ENCODE measurements at regions not wholly inside any gene's neighbourhood (a gene's known extent, or its start where the extent isn't known, plus 50 kb on each side); places are given as distances from the start of the nearest gene placed in this dataset.

GRCh38 chr15:47338771-47339170, 378.5 kb upstream of the SEMA6D start:
- CTCF ChIA-PET, result no interaction called here
- DNase-seq (ENCODE audit: low read depth in 1 of 2, low spot score in 1 of 2), result no peak
- Histone ChIP-seq H3K4me3 (no peak overlapping the region), H3K4me2 (no peak overlapping the region), H3K9me3 (no peaks in the 10 kb centered on the region), H3K4me1 (no peaks in the 10 kb centered on the region), H3K27ac (no peak overlapping the region)
- 0% methylated on average over 3 of the region's 3 CpGs for WGBS (ENCODE audit: missing lambda C conversion rate)
- no peak for ATAC-seq
- POLR2A ChIA-PET, result no interaction called here
- TF ChIP-seq CHD2 (IDR thresholded peaks at IDR 0.05; ENCODE audit: low read length, partially characterized antibody), result no peak
- no peak for TF ChIP-seq RCOR1 (IDR thresholded peaks at IDR 0.05; ENCODE audit: low read depth, low read length)
- no peak for TF ChIP-seq TFCP2L1 (CRISPR knock-in tag; IDR thresholded peaks at IDR 0.05)
- TF ChIP-seq JUNB (IDR thresholded peaks at IDR 0.05), result no peak
- TF ChIP-seq POLR2A (IDR thresholded peaks at IDR 0.05; ENCODE audit: low read length), result no peak
- TF ChIP-seq RFX5 (IDR thresholded peaks at IDR 0.05), result no peak
- no peak for TF ChIP-seq SMC3 (IDR thresholded peaks at IDR 0.05)
- no peak for TF ChIP-seq SREBF2 (IDR thresholded peaks at IDR 0.05)
- no peak for TF ChIP-seq ELK1 (IDR thresholded peaks at IDR 0.05; ENCODE audit: low read depth, low read length)
- TF ChIP-seq ZNF302 (CRISPR knock-in tag; IDR thresholded peaks at IDR 0.05), result no peak
- TF ChIP-seq CTCF (IDR thresholded peaks at IDR 0.05), result no peak
- no peak for FAIRE-seq

GRCh38 chr15:47339800-47340570, 377.3 kb upstream of the SEMA6D start:
- Histone ChIP-seq H3K27ac (no peak overlapping the region), H3K4me2 (no peak overlapping the region), H3K4me3 (no peak overlapping the region), H3K4me1 (no peaks in the 10 kb centered on the region), H3K9me3 (no peaks in the 10 kb centered on the region)
- ChIA-PET POLR2A (no interaction called here), CTCF (no interaction called here)
- DNase-seq (ENCODE audit: low read depth in 1 of 2, low spot score in 1 of 2) (no peak), ATAC-seq (no peak), FAIRE-seq (no peak)
- no peak for TF ChIP-seq CTCF (IDR thresholded peaks at IDR 0.05)
- no peak for TF ChIP-seq ESRRA (IDR thresholded peaks at IDR 0.05; ENCODE audit: borderline replicate concordance, low read length)
- TF ChIP-seq HOXB5 (CRISPR knock-in tag; IDR thresholded peaks at IDR 0.05), result no peak
- no peak for TF ChIP-seq RARB (CRISPR knock-in tag; IDR thresholded peaks at IDR 0.05)
- TF ChIP-seq ZFP36 (IDR thresholded peaks at IDR 0.05; ENCODE audit: borderline replicate concordance, partially characterized antibody), result no peak
- no peak for TF ChIP-seq FOSB (CRISPR knock-in tag; IDR thresholded peaks at IDR 0.05)
- TF ChIP-seq MAX (IDR thresholded peaks at IDR 0.05), result no peak
- TF ChIP-seq JUNB (IDR thresholded peaks at IDR 0.05), result no peak
- no peak for TF ChIP-seq PHF8 (IDR thresholded peaks at IDR 0.05; ENCODE audit: borderline replicate concordance, low read depth)
- TF ChIP-seq NR3C1 (IDR thresholded peaks at IDR 0.05), result no peak
- no peak for TF ChIP-seq EHF (CRISPR knock-in tag; IDR thresholded peaks at IDR 0.05)
- WGBS (ENCODE audit: missing lambda C conversion rate), result 1% methylated on average over 4 of the region's 4 CpGs

- ChIA-PET POLR2A (no interaction called here), CTCF (no interaction called here)
- Histone ChIP-seq H3K4me2 (no peak overlapping the region), H3K4me1 (no peaks in the 10 kb centered on the region), H3K4me3 (no peak overlapping the region), H3K27ac (no peak overlapping the region), H3K9me3 (no peaks in the 10 kb centered on the region)
- ATAC-seq (no peak), FAIRE-seq (no peak), DNase-seq (ENCODE audit: low read depth in 1 of 2, low spot score in 1 of 2) (no peak)
- WGBS (ENCODE audit: missing lambda C conversion rate), result 3% methylated on average over 2 of the region's 2 CpGs
- TF ChIP-seq NR3C1 (IDR thresholded peaks at IDR 0.05) (no peak), PHF8 (IDR thresholded peaks at IDR 0.05; ENCODE audit: borderline replicate concordance, low read depth) (no peak), CTCF (IDR thresholded peaks at IDR 0.05) (no peak), CBX2 (IDR thresholded peaks at IDR 0.05; ENCODE audit: borderline replicate concordance, low read depth) (no peak), TP53 (CRISPR knock-in tag; IDR thresholded peaks at IDR 0.05) (no peak), CHD2 (IDR thresholded peaks at IDR 0.05; ENCODE audit: low read length, partially characterized antibody) (no peak), EHF (CRISPR knock-in tag; IDR thresholded peaks at IDR 0.05) (no peak), BHLHE40 (IDR thresholded peaks at IDR 0.05; ENCODE audit: low read depth, low read length) (no peak), ATOH8 (CRISPR knock-in tag; IDR thresholded peaks at IDR 0.05; ENCODE audit: low read depth) (no peak)
Measured at GRCh38 chr15:47340571-47340920, 376.8 kb upstream of the SEMA6D start.

Data from A549 (cell line).